ES-I3 (cell line): ENCODE measurements at regions not wholly inside any gene's neighbourhood (a gene's known extent, or its start where the extent isn't known, plus 50 kb on each side); places are given as distances from the start of the nearest gene placed in this dataset.
"Not testable (repeated sequence)": the region's sequence is repeated elsewhere in the genome, so short reads cannot be mapped to it uniquely, and the experiment has no call there.

Experiments
- H3K36me3 ChIP-seq: 2 replicates; pipeline ENCODE4 v1.6.1; 2013; ENCODE audit warnings: mild to moderate bottlenecking, low read length, control low read depth, moderate library complexity; ENCODE audit not compliant: insufficient read depth
- H3K4me1 ChIP-seq: 2 replicates; pipeline ENCODE4 v1.6.1; 2013; ENCODE audit warnings: mild to moderate bottlenecking, control low read depth, low read length; ENCODE audit not compliant: insufficient read depth
- H3K9ac ChIP-seq: 2 replicates; pipeline ENCODE4 v1.6.1; 2013; ENCODE audit warnings: low read depth, mild to moderate bottlenecking, low read length, moderate library complexity
- H3K9me3 ChIP-seq: 2 replicates; pipeline ENCODE4 v1.6.1; 2013; ENCODE audit warnings: mild to moderate bottlenecking, low read length, moderate library complexity; ENCODE audit not compliant: control insufficient read depth, insufficient read depth

DNA sequence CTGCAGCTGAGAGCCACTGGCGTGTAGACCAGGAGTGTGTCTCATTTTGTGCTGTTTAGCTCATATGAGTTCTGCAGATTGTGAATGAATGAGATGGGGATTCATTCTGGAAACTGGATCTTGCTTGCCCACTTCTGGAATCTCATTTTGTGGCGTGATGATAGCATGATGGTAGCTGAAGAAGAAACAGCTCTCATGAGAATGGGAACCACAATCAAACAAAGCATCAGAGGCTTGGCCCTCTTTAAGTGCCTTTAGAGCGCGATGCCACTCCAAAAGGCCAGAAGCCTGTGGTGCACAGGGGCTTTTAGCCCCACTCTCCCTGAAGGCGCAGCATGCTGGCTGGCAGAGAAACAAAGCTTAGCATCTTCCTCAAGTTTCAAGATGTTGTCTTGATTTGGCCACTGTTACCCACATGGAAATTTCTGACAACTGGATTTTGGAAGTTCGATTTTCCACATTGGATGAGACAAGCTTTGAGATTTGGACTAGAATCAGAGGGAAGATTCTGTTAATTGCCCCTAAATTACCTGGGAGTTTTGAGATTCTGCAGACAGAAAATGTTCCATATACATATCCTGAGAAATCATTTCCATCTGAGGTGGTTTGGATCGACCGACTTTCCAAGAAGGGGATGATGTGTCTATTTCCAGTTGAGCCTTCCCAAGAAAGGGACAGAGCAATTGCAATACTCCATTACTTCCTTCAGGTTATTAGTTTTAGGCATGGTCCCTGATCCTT is 234.5 kb downstream of the VAPA start:
- no peak overlapping the region for H3K9ac ChIP-seq
- no peaks in the 10 kb centered on the region for H3K4me1 ChIP-seq
- no peaks in the 10 kb centered on the region for H3K9me3 ChIP-seq
- H3K36me3 ChIP-seq: no peaks in the 10 kb centered on the region

DNA sequence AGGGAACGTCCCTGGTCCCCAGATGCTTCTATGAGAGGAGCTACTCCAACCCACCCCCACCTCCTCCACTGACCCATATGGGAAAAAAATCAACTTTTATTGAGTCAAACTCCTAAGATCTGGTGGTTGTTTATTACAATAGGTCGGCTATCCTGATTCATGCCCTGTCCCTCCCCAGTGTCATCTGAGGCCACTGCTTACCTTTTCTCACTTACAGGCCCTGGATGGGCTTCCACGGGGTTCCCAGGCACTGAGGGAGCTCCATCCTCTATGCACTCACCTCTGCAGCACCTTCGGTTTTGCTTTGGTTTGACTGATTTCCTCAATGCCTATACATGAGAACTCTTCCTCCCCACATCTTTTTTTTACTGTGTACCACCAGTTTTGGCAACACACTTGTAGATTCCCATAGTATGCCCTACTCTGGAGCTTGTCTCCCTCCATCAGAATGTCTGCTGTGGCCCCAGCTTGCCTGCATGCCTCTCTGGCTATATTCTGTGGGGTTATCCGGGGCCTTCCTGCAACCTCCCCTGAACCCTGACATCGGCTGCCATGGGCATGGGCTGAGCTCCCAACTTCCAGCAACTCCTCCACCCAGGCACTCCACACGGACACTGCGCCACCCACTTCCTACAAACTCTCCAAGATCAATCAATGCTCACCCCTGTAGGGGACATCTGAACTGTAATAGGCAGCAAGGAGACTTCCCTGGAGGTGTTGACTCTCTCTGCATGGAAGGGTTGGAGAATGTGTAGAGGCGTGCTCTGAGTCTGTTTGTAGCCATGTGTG is 236.1 kb downstream of the VAPA start:
- Histone ChIP-seq H3K36me3 (no peaks in the 10 kb centered on the region), H3K9me3 (no peaks in the 10 kb centered on the region), H3K9ac (no peak overlapping the region), H3K4me1 (no peaks in the 10 kb centered on the region)

DNA sequence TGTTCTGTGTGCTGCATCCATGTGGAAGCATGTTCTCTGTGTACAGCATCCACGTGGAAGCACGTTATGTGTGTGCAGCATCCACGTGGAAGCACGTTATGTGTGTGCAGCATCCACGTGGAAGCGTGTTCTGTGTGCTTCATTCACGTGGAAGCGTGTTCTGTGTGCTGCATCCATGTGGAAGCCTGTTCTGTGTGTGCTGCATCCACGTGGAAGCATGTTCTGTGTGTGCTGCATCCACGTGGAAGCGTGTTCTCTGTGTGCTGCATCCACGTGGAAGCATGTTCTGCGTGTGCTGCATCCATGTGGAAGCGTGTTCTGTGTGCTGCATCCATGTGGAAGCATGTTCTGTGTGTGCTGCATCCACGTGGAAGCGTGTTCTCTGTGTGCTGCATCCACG is 236.8 kb downstream of the VAPA start:
- not testable (repeated sequence) for H3K9ac ChIP-seq, H3K9me3 ChIP-seq, H3K4me1 ChIP-seq, H3K36me3 ChIP-seq

DNA sequence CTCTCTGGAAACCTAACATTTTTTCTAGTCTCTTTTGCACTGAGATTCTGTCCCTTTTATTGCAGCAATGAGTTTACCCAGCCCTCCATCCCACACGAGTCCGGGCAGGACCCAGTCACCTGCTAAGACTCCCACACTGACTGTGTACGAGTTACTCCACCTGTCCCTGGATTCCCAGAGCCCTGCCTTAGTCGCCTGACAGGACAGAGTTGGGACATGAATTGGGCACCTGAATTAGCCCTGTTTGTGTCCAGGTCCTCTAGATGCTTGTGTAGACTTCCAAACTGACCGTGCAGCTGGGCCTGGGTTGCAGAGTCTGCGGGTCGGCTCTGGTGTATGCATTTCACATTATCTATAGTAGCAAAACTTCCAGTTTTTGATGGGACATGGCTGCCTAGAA is 238.7 kb downstream of the VAPA start:
- no peaks in the 10 kb centered on the region for H3K36me3 ChIP-seq
- no peaks in the 10 kb centered on the region for H3K4me1 ChIP-seq
- H3K9ac ChIP-seq: no peak overlapping the region
- no peaks in the 10 kb centered on the region; the same call in 1 of the 2 replicates for H3K9me3 ChIP-seq

DNA sequence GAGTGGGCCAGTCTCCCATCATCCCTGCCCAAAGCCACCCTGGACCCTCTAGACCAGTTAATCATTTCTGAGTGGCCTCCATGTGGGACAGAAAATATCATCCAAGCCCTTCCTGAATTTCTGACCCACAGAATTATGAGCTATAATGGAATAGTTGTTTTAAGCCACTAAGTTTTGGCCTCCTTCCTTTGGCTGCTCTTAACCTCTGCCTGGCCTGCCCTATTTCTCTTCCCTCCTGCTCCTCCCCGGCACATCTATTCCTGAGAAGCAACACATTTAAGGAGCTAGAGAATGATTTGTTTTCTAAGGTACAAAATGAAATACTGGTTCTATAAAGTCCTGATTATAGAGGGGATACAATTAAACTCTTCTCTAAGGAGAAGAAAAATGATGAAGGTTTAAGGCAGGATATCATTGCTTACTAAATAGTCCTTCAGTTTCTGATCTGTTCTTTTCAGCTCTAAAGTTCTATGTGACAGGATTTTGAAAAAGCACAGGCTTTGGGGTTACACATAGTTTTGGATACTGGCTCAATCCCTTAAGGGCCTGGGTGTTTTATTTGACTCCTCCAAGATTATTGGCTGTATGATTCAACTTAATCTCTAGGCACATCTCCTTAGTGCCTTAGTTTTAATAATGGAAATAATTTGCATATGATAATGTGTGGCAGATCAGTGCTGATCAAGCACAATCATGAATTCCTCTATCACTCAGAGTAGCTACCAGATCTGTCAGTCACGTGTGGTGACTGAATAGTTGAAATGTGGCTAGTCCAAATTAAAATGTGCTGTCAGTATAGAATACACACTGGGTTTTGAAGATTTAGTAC is 240.3 kb downstream of the VAPA start:
- H3K36me3 ChIP-seq: no peaks in the 10 kb centered on the region
- no peak overlapping the region for H3K9ac ChIP-seq
- H3K9me3 ChIP-seq: no peaks in the 10 kb centered on the region; the same call in 1 of the 2 replicates
- H3K4me1 ChIP-seq: no peaks in the 10 kb centered on the region

DNA sequence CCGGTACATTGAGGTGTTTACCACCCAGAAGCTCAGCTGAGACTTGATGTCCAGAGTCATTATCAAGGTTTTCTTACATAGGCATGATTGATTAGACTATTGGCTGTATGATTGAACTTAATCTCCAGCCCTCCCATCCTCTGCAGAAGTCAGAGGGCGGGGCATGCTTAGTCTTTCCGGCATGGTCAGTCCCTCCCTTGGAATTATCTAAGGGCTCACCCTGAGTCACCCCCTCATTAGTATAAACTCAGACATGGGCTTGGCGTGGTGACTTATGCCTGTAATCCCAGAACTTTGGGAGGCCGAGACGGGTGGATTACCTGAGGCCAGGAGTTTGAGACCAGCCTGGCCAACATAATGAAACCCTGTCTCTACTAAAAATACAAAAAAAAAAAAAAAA is 243.9 kb downstream of the VAPA start:
- H3K36me3 ChIP-seq: no peaks in the 10 kb centered on the region
- no peaks in the 10 kb centered on the region for H3K4me1 ChIP-seq
- no peak overlapping the region for H3K9ac ChIP-seq
- no peaks in the 10 kb centered on the region; the same call in 1 of the 2 replicates for H3K9me3 ChIP-seq

DNA sequence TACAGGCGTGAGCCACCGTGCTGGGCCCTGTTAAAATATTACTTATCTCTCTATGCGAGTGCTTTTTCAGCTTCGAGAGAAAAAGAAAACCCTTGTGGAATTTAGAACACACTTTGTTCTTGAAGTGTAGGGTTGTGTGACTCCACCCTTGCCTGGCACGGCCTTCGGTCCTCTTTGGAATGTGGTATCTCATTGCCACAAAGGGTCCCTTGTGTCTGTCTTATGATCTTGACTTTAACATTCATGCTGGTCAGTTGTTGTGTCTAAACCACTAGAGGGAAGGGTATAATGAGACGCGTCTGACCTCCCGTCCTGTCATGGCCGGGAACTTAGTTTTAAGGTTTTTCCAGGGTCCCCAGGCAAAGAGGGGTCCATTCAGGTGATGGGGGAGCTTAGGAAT is 246.4 kb downstream of the VAPA start:
- H3K9me3 ChIP-seq: no peaks in the 10 kb centered on the region; the same call in 1 of the 2 replicates
- no peaks in the 10 kb centered on the region for H3K4me1 ChIP-seq
- H3K36me3 ChIP-seq: no peaks in the 10 kb centered on the region
- no peak overlapping the region for H3K9ac ChIP-seq

DNA sequence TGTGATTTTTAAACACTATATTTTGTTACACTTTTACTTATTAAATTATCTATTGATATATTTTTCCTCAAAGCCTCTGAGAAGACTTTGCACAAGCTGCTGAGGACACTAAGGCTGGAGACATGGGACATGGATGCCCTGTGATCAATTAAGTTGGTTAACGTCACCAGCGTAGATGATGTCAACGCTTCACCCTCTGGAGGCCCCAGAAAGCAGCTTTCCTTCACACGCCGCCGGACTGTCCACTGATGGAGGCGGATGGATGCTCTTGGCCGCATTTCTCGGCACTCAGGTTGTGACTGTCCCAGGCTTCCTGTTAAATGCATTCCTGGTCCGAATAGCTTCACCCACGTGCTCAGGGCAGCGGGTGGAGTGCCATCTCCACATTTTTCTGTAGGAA is 247.5 kb downstream of the VAPA start:
- H3K36me3 ChIP-seq: no peaks in the 10 kb centered on the region
- H3K9me3 ChIP-seq: no peaks in the 10 kb centered on the region
- no peak overlapping the region for H3K9ac ChIP-seq
- H3K4me1 ChIP-seq: no peaks in the 10 kb centered on the region

DNA sequence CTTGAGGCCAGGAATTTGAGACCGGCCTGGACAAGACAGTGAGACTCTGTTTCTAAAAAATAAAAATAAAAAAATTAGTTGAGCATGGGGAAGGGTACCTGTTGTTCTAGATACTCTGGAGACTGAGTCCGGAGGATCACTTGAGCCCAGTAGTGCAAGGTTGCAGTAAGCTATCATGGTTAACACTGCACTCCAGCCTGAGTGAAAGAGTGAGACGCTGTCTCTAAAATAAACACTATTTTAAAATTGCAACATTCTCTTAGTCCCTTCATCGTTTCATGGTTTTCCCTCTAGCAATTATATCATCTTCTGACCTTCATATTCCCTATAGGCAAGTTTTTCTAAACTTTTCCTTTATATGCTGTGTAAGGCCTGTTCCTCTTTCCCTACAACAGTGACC is 248.5 kb downstream of the VAPA start:
- no peaks in the 10 kb centered on the region for H3K36me3 ChIP-seq
- no peaks in the 10 kb centered on the region for H3K4me1 ChIP-seq
- H3K9me3 ChIP-seq: no peaks in the 10 kb centered on the region
- H3K9ac ChIP-seq: no peak overlapping the region

DNA sequence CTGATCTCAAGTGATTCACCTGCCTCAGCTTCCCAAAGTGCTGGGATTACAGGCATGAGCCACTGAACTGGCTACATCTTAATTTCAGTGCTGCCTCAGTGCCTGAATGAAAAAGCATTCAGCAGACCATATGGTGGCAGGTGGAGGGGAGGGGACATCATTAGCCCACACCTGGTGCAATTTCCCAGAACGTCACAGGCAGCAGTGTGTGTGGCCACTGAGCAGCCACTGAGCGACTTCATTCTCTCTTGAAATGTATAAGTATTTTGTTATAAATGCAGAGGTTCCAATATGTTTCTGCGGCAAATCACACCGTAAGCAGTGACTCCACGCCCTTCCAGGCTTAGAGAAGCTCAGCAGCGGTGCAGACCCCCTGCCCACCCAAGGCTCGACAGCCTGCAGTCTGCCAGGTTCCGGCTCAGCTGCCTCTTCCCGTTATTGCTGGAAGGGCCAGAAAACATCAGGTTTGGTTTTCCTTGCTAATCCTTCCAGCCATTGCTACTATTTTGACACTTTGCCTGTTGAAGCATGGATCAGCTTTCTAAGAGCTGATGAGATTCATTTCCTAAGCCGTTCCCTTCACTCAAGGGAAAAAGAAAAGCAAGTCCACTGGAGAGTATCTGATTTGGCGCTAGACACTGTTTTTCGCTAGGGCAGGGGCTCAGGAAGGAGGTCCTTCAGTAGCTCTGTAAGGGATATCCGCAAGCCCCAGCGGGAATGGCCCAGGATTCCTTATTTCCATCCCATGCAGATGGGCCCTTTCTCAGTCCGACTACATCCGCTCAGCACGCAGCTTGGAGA is 250.7 kb downstream of the VAPA start:
- Histone ChIP-seq H3K36me3 (no peaks in the 10 kb centered on the region), H3K9ac (no peak overlapping the region), H3K9me3 (no peaks in the 10 kb centered on the region), H3K4me1 (no peaks in the 10 kb centered on the region)

DNA sequence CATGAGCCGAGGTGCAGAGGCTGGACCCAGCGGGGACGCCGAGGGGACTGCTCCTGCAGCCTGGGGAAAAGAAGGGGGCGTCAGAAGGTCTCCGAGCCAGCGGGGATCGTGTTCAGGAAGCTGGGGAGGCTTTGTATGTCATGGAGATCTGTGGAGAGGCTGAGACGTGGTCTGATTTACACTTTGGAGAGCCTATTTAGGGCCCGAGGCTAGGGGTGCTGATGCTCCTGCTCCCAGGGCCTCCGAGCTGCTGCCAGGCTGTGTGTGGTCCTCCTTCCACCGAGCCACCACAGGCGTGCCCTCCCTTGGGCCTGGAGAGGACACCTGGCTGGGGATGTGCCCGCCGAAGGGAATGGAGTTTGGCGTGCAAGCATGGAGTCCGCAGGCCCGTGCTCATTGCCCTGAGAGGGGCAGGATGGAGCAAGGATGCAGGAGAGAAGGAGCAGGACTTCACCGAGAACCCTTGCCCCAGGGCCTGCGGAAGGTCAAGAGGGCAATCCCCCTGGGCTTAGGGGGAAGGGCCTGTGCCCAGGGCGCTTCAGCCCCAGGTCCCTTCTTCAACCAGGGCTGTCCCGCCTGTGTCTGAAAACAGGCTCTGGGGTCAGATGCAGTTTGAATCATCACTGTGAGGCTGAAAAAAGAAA is 252.5 kb downstream of the VAPA start:
- H3K9ac ChIP-seq: no peak overlapping the region
- no peaks in the 10 kb centered on the region for H3K36me3 ChIP-seq
- H3K4me1 ChIP-seq: no peaks in the 10 kb centered on the region
- H3K9me3 ChIP-seq: no peaks in the 10 kb centered on the region

DNA sequence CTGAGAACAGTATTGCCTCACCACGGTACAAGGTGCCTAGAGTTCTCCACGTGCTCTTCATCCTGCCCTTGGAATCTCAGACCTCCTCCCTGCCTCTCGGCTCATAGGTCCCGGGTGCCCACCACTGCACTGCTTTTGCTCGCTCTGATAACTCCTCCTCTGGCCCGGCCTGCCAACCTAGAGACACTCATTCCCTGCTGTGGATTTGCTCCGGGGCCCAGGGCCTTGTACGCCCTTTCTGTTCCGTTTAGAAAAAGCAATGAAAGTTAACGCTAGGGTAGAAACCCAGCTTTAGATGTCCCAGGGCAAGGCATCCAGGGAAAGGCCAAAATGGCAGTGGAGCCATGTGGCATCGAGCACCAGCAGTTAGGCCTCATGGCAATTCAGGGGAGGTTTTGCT is 253.9 kb downstream of the VAPA start:
- H3K36me3 ChIP-seq: no peaks in the 10 kb centered on the region
- H3K4me1 ChIP-seq: no peaks in the 10 kb centered on the region
- H3K9me3 ChIP-seq: no peaks in the 10 kb centered on the region
- H3K9ac ChIP-seq: no peak overlapping the region

DNA sequence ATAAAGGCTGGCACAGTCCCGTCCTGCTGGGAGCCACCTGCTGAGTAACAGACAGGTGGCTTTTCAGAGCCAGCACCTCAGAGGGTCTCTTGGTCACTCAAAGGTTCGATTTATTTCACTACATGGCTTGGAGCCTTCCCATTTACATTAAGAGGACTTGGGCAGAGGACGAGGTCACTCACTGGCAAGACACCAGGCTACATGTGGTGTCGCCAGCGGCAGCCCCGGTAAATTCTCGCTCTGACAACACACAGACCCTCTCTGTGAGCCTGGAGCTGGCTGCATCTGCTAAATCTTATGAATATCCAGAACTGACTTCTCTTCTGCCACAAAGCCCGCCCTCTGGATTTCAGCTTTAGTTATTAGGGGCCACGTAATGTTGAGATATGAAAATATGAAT is 254.7 kb downstream of the VAPA start:
- H3K4me1 ChIP-seq: no peaks in the 10 kb centered on the region

More for the DNA sequence above, 254.7 kb downstream of the VAPA start:
- Histone ChIP-seq H3K36me3 (no peaks in the 10 kb centered on the region), H3K9me3 (no peaks in the 10 kb centered on the region), H3K9ac (no peak overlapping the region)
